H9 (cell line): ENCODE measurements at regions not wholly inside any gene's neighbourhood (a gene's known extent, or its start where the extent isn't known, plus 50 kb on each side); places are given as distances from the start of the nearest gene placed in this dataset.

ENCODE experiments used
- DNase-seq: peaks from one replicate; pipeline ENCODE4 v3.0.0-alpha.2; 2017
- H2AFZ ChIP-seq: one replicate; pipeline ENCODE4 v1.6.1; 2013; ENCODE audit warnings: mild to moderate bottlenecking, low read length, control low read depth, moderate library complexity
- H2AK5ac ChIP-seq: 2 replicates; pipeline ENCODE4 v1.6.1; 2013; ENCODE audit warnings: low read length, control low read depth, mixed read lengths; ENCODE audit not compliant: insufficient read length
- H2BK120ac ChIP-seq: one replicate; pipeline ENCODE4 v1.6.1; 2013; ENCODE audit warnings: low read depth, mild to moderate bottlenecking, low read length, control low read depth, inconsistent platforms; ENCODE audit not compliant: poor library complexity, severe bottlenecking
- H2BK12ac ChIP-seq: 2 replicates; pipeline ENCODE4 v1.6.1; 2013; ENCODE audit warnings: low read length, control low read depth, mixed read lengths, low read depth; ENCODE audit not compliant: insufficient read length
- H2BK15ac ChIP-seq: 2 replicates; pipeline ENCODE4 v1.6.1; 2013; ENCODE audit warnings: low read depth, low read length, control low read depth
- H2BK20ac ChIP-seq: one replicate; pipeline ENCODE4 v1.6.1; 2013; ENCODE audit warnings: low read depth, mild to moderate bottlenecking, low read length, control low read depth, inconsistent platforms; ENCODE audit not compliant: poor library complexity, severe bottlenecking
- H2BK5ac ChIP-seq: 2 replicates; pipeline ENCODE4 v1.6.1; 2013; ENCODE audit warnings: low read length, control low read depth, mixed read lengths; ENCODE audit not compliant: insufficient read length
- H3K14ac ChIP-seq: 2 replicates; pipeline ENCODE4 v1.6.1; 2013; ENCODE audit warnings: low read length, control low read depth; ENCODE audit not compliant: insufficient read depth
- H3K18ac ChIP-seq: 2 replicates; pipeline ENCODE4 v1.6.1; 2013; ENCODE audit warnings: low read depth, mild to moderate bottlenecking, mixed read lengths, low read length, control low read depth; ENCODE audit not compliant: insufficient read length
- H3K23ac ChIP-seq: 2 replicates; pipeline ENCODE4 v1.6.1; 2013; ENCODE audit warnings: low read length, control low read depth, mixed read lengths, low read depth; ENCODE audit not compliant: insufficient read length
- H3K23me2 ChIP-seq: 2 replicates; pipeline ENCODE4 v1.6.1; 2013; ENCODE audit warnings: low read depth, mild to moderate bottlenecking, mixed read lengths, low read length, control low read depth; ENCODE audit not compliant: insufficient read length, poor library complexity, severe bottlenecking
- H3K27ac ChIP-seq: 2 replicates; pipeline ENCODE4 v1.5.1; 2013; ENCODE audit warnings: low read length, control low read depth, mixed read lengths, low read depth; ENCODE audit not compliant: insufficient read length
- H3K27me3 ChIP-seq: 2 replicates; pipeline ENCODE4 v1.6.1; 2013; ENCODE audit warnings: low read length, control low read depth, inconsistent platforms; ENCODE audit not compliant: insufficient read depth
- H3K4ac ChIP-seq: 2 replicates; pipeline ENCODE4 v1.6.1; 2013; ENCODE audit warnings: low read depth, mild to moderate bottlenecking, control low read depth, inconsistent platforms, low read length, moderate library complexity
- H3K4me1 ChIP-seq: 2 replicates; pipeline ENCODE4 v1.6.1; 2013; ENCODE audit warnings: low read length, control low read depth, inconsistent platforms; ENCODE audit not compliant: insufficient read depth
- H3K4me2 ChIP-seq: 2 replicates; pipeline ENCODE4 v1.6.1; 2013; ENCODE audit warnings: low read length, control low read depth, mixed read lengths; ENCODE audit not compliant: insufficient read length, insufficient read depth
- H3K56ac ChIP-seq: 2 replicates; pipeline ENCODE4 v1.6.1; 2013; ENCODE audit warnings: low read depth, mild to moderate bottlenecking, mixed read lengths, low read length, control low read depth; ENCODE audit not compliant: insufficient read length
- H3K79me1 ChIP-seq: 2 replicates; pipeline ENCODE4 v1.6.1; 2013; ENCODE audit warnings: low read depth, mild to moderate bottlenecking, moderate library complexity, low read length, control low read depth, inconsistent platforms; ENCODE audit not compliant: insufficient read depth, poor library complexity, severe bottlenecking
- H3K79me2 ChIP-seq: 2 replicates; pipeline ENCODE4 v1.6.1; 2013; ENCODE audit warnings: low read length, control low read depth, inconsistent platforms; ENCODE audit not compliant: insufficient read depth
- H3K9ac ChIP-seq: 2 replicates; pipeline ENCODE4 v1.6.1; 2013; ENCODE audit warnings: low read length, control low read depth, mixed read lengths; ENCODE audit not compliant: insufficient read length; ENCODE audit errors: extremely low read depth
- H3K9me3 ChIP-seq: one replicate; pipeline ENCODE4 v1.6.1; 2013; ENCODE audit warnings: low read depth, low read length, inconsistent platforms; ENCODE audit not compliant: control insufficient read depth
- H3T11ph ChIP-seq: one replicate; pipeline ENCODE4 v1.6.1; 2013; ENCODE audit warnings: mild to moderate bottlenecking, low read length, control low read depth, inconsistent platforms
- H4K20me1 ChIP-seq: one replicate; pipeline ENCODE4 v1.6.1; 2013; ENCODE audit not compliant: control insufficient read depth, insufficient read length, insufficient read depth
- H4K5ac ChIP-seq: 2 replicates; pipeline ENCODE4 v1.6.1; 2013; ENCODE audit warnings: low read depth, mild to moderate bottlenecking, mixed read lengths, low read length, control low read depth; ENCODE audit not compliant: insufficient read length
- H4K8ac ChIP-seq: replicated peaks from 2 replicates; pipeline ENCODE4 v1.6.1; 2013; ENCODE audit warnings: low read length, control low read depth, mixed read lengths, low read depth; ENCODE audit not compliant: insufficient read length
- H4K91ac ChIP-seq: 2 replicates; pipeline ENCODE4 v1.6.1; 2013; ENCODE audit warnings: low read depth, mild to moderate bottlenecking, moderate library complexity, mixed read lengths, low read length, control low read depth; ENCODE audit not compliant: insufficient read length
- H3K27ac Mint-ChIP-seq, 3 experiments: 2 replicates in 2 of 3; 3 replicates in 1 of 3; pipeline ENCODE4 v1.8.0; 2020 to 2021; ENCODE audit warnings: mixed read lengths in 3 of 3, mild to moderate bottlenecking in 1 of 3, moderate library complexity in 1 of 3
- H3K27me3 Mint-ChIP-seq: 2 replicates; pipeline ENCODE4 v1.8.0; 2021; ENCODE audit warnings: low read depth, mild to moderate bottlenecking, moderate library complexity, mixed read lengths
- H3K36me3 Mint-ChIP-seq, 3 experiments: 2 replicates in 2 of 3; 3 replicates in 1 of 3; pipeline ENCODE4 v1.8.0; 2020 to 2021; ENCODE audit warnings: low read depth in 3 of 3, mixed read lengths in 3 of 3; ENCODE audit not compliant: insufficient read depth in 1 of 3
- H3K4me1 Mint-ChIP-seq, 2 experiments: 2 replicates each; pipeline ENCODE4 v1.8.0; 2020; ENCODE audit warnings: mixed read lengths in 2 of 2
- H3K4me3 Mint-ChIP-seq, 2 experiments: 2 replicates in 1 of 2; 3 replicates in 1 of 2; pipeline ENCODE4 v1.8.0; 2020 to 2021; ENCODE audit warnings: mild to moderate bottlenecking in 2 of 2, mixed read lengths in 2 of 2, moderate library complexity in 1 of 2
- H3K9me3 Mint-ChIP-seq, 2 experiments: 2 replicates in 1 of 2; 3 replicates in 1 of 2; pipeline ENCODE4 v1.8.0; 2020; ENCODE audit warnings: mild to moderate bottlenecking in 2 of 2, mixed read lengths in 2 of 2, moderate library complexity in 1 of 2
- CTCF ChIP-seq: fragments of 200-600 bp; sonication (generic); conservative IDR thresholded peaks from 3 replicates; pipeline ENCODE4 v1.8.0; 2021; ENCODE audit warnings: antibody characterized with exemption, mild to moderate bottlenecking

- Mint-ChIP-seq H3K36me3 (peaks cover 0 to 2% (median 0%) of the 10 kb centered on the region in 3 experiments; a peak in 1 of 7 replicates), H3K9me3 (no peaks in the 10 kb centered on the region; a peak in 2 of 5 replicates), H3K27me3 (no peaks in the 10 kb centered on the region), H3K4me3 (no peak overlapping the region), H3K27ac (no peak overlapping the region), H3K4me1 (no peaks in the 10 kb centered on the region)
- H3K9me3 ChIP-seq, result no peaks in the 10 kb centered on the region
- H4K5ac ChIP-seq, result no peak overlapping the region
- no peak overlapping the region for H3K4ac ChIP-seq
- no peak overlapping the region for H4K8ac ChIP-seq
- H3K56ac ChIP-seq, result no peak overlapping the region
- H2BK120ac ChIP-seq, result no peak overlapping the region
- DNase-seq, result no peak
- H3K4me2 ChIP-seq, result no peak overlapping the region
- no peak for TF ChIP-seq CTCF
- no peak overlapping the region for H4K91ac ChIP-seq
- no peak overlapping the region for H2BK15ac ChIP-seq
- H3K27ac ChIP-seq, result no peak overlapping the region
- H3K9ac ChIP-seq, result no peak overlapping the region
- no peak overlapping the region for H2AK5ac ChIP-seq
- no peak overlapping the region for H3T11ph ChIP-seq
- H2BK12ac ChIP-seq, result no peak overlapping the region
- no peak overlapping the region for H2AFZ ChIP-seq
- H2BK5ac ChIP-seq, result no peak overlapping the region
- no peak overlapping the region for H3K14ac ChIP-seq
- no peak overlapping the region for H3K18ac ChIP-seq
- H3K27me3 ChIP-seq, result no peaks in the 10 kb centered on the region
- H2BK20ac ChIP-seq, result no peak overlapping the region
- H3K23ac ChIP-seq, result no peak overlapping the region
- H3K79me1 ChIP-seq, result no peaks in the 10 kb centered on the region
- no peaks in the 10 kb centered on the region for H3K79me2 ChIP-seq
- H4K20me1 ChIP-seq, result no peaks in the 10 kb centered on the region
- no peaks in the 10 kb centered on the region for H3K23me2 ChIP-seq
- H3K4me1 ChIP-seq, result no peaks in the 10 kb centered on the region
These were observed 322.5 kb downstream of the HS3ST1 start for GRCh38 chr4:11106190-11106589.
